Nephron progenitor cell (in vitro differentiated cells): ENCODE measurements at regions not wholly inside any gene's neighbourhood (a gene's known extent, or its start where the extent isn't known, plus 50 kb on each side); places are given as distances from the start of the nearest gene placed in this dataset.

Experiments used
- DNase-seq: peaks from one replicate; pipeline ENCODE4 v3.0.0; 2021
- H3K27ac Mint-ChIP-seq: 2 replicates; pipeline ENCODE4 v1.8.0; 2021; ENCODE audit warnings: mild to moderate bottlenecking, moderate library complexity, mixed read lengths
- H3K27me3 Mint-ChIP-seq: 2 replicates; pipeline ENCODE4 v1.8.0; 2021; ENCODE audit warnings: mild to moderate bottlenecking, low read depth, mixed read lengths; ENCODE audit not compliant: poor library complexity
- H3K36me3 Mint-ChIP-seq: 2 replicates; pipeline ENCODE4 v1.8.0; 2021; ENCODE audit warnings: low read depth, mixed read lengths
- H3K4me1 Mint-ChIP-seq: 2 replicates; pipeline ENCODE4 v1.8.0; 2021; ENCODE audit warnings: mixed read lengths
- H3K4me3 Mint-ChIP-seq: 2 replicates; pipeline ENCODE4 v1.8.0; 2021; ENCODE audit warnings: mild to moderate bottlenecking, moderate library complexity, mixed read lengths
- H3K9me3 Mint-ChIP-seq: 2 replicates; pipeline ENCODE4 v1.8.0; 2021; ENCODE audit warnings: mild to moderate bottlenecking, moderate library complexity, mixed read lengths
- CTCF ChIP-seq: fragments of 200-600 bp; sonication (generic); IDR thresholded peaks from 2 replicates; pipeline ENCODE4 v1.5.0; 2021; ENCODE audit warnings: antibody characterized with exemption

DNA sequence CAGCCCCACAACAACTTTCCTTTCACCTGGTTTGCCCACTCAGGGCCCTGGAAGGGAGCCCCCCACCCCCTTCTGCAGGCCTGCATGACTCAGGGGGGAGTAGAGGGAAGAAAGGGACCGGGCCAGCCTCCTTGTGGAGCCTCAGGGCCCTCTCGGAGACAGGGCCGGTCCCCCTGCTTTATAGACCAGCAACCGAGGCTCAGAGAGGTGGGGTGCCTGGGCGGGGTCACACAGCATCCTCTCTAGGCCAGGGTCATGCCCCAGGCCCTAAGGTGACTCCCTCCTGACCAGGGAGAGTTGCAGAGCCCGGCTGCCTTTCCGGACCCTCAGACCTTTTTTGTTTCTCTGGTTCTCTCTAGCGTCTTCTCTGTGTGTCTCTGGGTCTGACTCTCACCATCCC lies 211.3 kb downstream of the TBC1D2B start:
- Mint-ChIP-seq H3K9me3 (no peaks in the 10 kb centered on the region), H3K4me3 (no peak overlapping the region), H3K27me3 (peaks cover 7% of the 10 kb centered on the region), H3K27ac (no peak overlapping the region), H3K4me1 (peaks cover 98% of the 10 kb centered on the region), H3K36me3 (no peaks in the 10 kb centered on the region)
- no peak for TF ChIP-seq CTCF
- no peak for DNase-seq

GRCh38 chr15:77865701-77866100 lies 211.8 kb downstream of the TBC1D2B start:
- Mint-ChIP-seq H3K9me3 (no peaks in the 10 kb centered on the region), H3K4me3 (no peak overlapping the region), H3K27me3 (peaks cover 12% of the 10 kb centered on the region), H3K27ac (no peak overlapping the region), H3K4me1 (peaks cover 97% of the 10 kb centered on the region), H3K36me3 (no peaks in the 10 kb centered on the region)
- DNase-seq, result no peak
- no peak for TF ChIP-seq CTCF

- H3K9me3 Mint-ChIP-seq, result no peaks in the 10 kb centered on the region
- H3K27me3 Mint-ChIP-seq, result peaks cover 12% of the 10 kb centered on the region
- DNase-seq, result no peak
- H3K4me1 Mint-ChIP-seq, result peaks cover 95% of the 10 kb centered on the region
- TF ChIP-seq CTCF, result no peak
- H3K27ac Mint-ChIP-seq, result no peak overlapping the region
- no peak overlapping the region for H3K4me3 Mint-ChIP-seq
- H3K36me3 Mint-ChIP-seq, result no peaks in the 10 kb centered on the region
Observed at GRCh38 chr15:77865106-77865610, 212.4 kb downstream of the TBC1D2B start.

GRCh38 chr15:77864211-77865105 lies 213.1 kb downstream of the TBC1D2B start:
- no peaks in the 10 kb centered on the region for H3K9me3 Mint-ChIP-seq
- peak; percentile 44 for DNase-seq
- no peak for TF ChIP-seq CTCF
- H3K4me3 Mint-ChIP-seq, result peak overlapping the region; percentile 67
- peak overlapping the region; percentile 45 for H3K27ac Mint-ChIP-seq
- H3K27me3 Mint-ChIP-seq, result peaks cover 12% of the 10 kb centered on the region
- H3K4me1 Mint-ChIP-seq, result peaks cover 95% of the 10 kb centered on the region
- no peaks in the 10 kb centered on the region for H3K36me3 Mint-ChIP-seq

DNA sequence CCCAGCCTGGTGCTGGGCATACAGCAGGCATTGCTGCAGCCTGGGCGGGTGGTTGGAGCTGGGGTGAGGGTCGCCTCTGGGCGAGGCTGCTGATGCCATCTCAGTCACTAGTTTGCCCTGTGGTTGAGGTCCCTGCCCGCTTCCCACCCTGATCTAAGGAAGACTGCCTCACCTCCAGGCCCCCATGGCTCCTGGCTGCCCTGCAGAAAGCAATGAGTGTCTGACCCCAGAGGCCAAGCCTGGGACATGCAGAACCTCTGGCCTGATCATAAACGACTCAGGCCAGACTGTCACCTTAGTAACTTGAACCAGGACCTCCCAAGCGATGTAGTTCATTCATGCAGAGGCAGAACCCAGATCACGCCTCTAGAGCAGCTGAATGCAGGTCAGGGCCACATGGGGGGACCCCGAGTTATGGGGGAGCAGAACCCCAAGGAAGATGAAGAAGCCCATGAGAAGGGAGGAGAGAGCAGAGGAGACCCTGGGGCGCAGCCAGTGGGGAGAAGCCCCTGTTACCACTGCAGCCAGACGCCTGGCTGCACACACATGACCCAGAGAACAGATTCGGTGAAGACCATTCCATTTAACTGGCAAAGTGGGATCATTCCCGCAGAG lies 213.9 kb downstream of the TBC1D2B start:
- no peak for DNase-seq
- Mint-ChIP-seq H3K4me1 (peaks cover 95% of the 10 kb centered on the region), H3K4me3 (peak overlapping the region; percentile 67), H3K27ac (peak overlapping the region; percentile 76), H3K27me3 (peaks cover 12% of the 10 kb centered on the region), H3K36me3 (no peaks in the 10 kb centered on the region), H3K9me3 (no peaks in the 10 kb centered on the region)
- TF ChIP-seq CTCF, result no peak
